ENCODE measurements at regions not wholly inside any gene's neighbourhood (a gene's known extent, or its start where the extent isn't known, plus 50 kb on each side); places are given as distances from the start of the nearest gene placed in this dataset.

- TF ChIP-seq, protein P1, sequence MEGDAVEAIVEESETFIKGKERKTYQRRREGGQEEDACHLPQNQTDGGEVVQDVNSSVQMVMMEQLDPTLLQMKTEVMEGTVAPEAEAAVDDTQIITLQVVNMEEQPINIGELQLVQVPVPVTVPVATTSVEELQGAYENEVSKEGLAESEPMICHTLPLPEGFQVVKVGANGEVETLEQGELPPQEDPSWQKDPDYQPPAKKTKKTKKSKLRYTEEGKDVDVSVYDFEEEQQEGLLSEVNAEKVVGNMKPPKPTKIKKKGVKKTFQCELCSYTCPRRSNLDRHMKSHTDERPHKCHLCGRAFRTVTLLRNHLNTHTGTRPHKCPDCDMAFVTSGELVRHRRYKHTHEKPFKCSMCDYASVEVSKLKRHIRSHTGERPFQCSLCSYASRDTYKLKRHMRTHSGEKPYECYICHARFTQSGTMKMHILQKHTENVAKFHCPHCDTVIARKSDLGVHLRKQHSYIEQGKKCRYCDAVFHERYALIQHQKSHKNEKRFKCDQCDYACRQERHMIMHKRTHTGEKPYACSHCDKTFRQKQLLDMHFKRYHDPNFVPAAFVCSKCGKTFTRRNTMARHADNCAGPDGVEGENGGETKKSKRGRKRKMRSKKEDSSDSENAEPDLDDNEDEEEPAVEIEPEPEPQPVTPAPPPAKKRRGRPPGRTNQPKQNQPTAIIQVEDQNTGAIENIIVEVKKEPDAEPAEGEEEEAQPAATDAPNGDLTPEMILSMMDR (IDR thresholded peaks at IDR 0.05): no peak
- TF ChIP-seq EZH2 (IDR thresholded peaks at IDR 0.05) (no peak), EZH2phosphoT487 (IDR thresholded peaks at IDR 0.05) (no peak)
- Histone ChIP-seq H3K4me3 (no peak overlapping the region), H3F3A (ENCODE audit: low read depth) (no peaks in the 10 kb centered on the region), H3K27ac (no peak overlapping the region), H3K36me3 (no peaks in the 10 kb centered on the region), H3K27me3 (no peaks in the 10 kb centered on the region), H3K9ac (no peak overlapping the region), H3K4me1 (peaks cover 4% of the 10 kb centered on the region), H2AFZ (replicated peaks) (no peak overlapping the region), H4K20me1 (ENCODE audit: low read depth) (no peaks in the 10 kb centered on the region), H3K9me3 (ENCODE audit: low read depth) (no peaks in the 10 kb centered on the region), H3K4me2 (no peak overlapping the region), H3K79me2 (ENCODE audit: low read depth) (no peaks in the 10 kb centered on the region)
- no peak for DNase-seq (ENCODE audit: low spot score)
- Mint-ChIP-seq H3K27ac (no peak overlapping the region), H3K4me3 (no peak overlapping the region), H3K9me3 (no peaks in the 10 kb centered on the region), H3K27me3 (ENCODE audit: insufficient read depth, low read depth) (peaks cover 4% of the 10 kb centered on the region), H3K36me3 (no peaks in the 10 kb centered on the region), H3K4me1 (no peaks in the 10 kb centered on the region)
Measured at GRCh38 chr9:109609060-109609459, 111.0 kb upstream of the PTPN3 start.

DNA sequence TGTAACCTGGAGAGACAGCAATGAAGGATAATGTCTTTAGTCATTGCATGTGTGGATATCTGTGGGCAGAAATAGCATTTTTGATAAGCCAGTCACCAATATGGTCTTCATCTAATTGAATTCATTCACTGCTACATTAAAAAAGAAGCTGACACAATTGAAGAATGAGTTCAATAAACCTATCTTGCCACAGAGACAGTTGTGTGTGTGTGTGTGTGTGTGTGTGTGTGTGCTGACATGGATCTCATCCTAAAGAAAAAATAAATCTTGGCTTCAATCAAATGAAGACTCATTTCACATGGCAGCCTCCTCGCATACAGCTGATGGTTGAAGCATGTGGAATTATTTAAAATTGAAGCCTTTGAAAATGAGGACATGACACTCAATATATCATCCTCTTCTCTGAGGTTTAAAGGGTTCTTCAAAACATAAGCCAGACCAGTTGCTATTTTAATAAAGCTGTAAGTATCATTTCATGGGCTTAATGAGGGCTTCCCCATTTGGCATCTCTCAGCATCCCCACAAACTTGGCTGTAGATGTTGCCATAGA is 118.5 kb upstream of the PTPN3 start:
- H3K4me1 Mint-ChIP-seq: no peaks in the 10 kb centered on the region
- no peak overlapping the region for H3K4me2 ChIP-seq
- H3K9me3 Mint-ChIP-seq: no peaks in the 10 kb centered on the region
- H3K4me1 ChIP-seq: no peaks in the 10 kb centered on the region
- H3K9me3 ChIP-seq (ENCODE audit: low read depth): no peaks in the 10 kb centered on the region
- H4K20me1 ChIP-seq (ENCODE audit: low read depth): no peaks in the 10 kb centered on the region
- peaks cover 1% of the 10 kb centered on the region for H3K36me3 Mint-ChIP-seq
- no peak overlapping the region for H3K27ac ChIP-seq
- no peaks in the 10 kb centered on the region for H3K79me2 ChIP-seq (ENCODE audit: low read depth)
- peaks cover 4% of the 10 kb centered on the region for H3K27me3 Mint-ChIP-seq (ENCODE audit: insufficient read depth, low read depth)
- H3K36me3 ChIP-seq: no peaks in the 10 kb centered on the region
- no peak overlapping the region for H3K4me3 ChIP-seq
- H3K27ac Mint-ChIP-seq: no peak overlapping the region
- H3F3A ChIP-seq (ENCODE audit: low read depth): no peaks in the 10 kb centered on the region
- H2AFZ ChIP-seq (replicated peaks): no peak overlapping the region
- DNase-seq (ENCODE audit: low spot score): no peak
- H3K27me3 ChIP-seq: no peaks in the 10 kb centered on the region
- no peak overlapping the region for H3K9ac ChIP-seq
- no peak overlapping the region for H3K4me3 Mint-ChIP-seq
- TF ChIP-seq EZH2phosphoT487 (IDR thresholded peaks at IDR 0.05) (no peak), EZH2 (IDR thresholded peaks at IDR 0.05) (no peak)
- TF ChIP-seq, protein P1 (IDR thresholded peaks at IDR 0.05): no peak

DNA sequence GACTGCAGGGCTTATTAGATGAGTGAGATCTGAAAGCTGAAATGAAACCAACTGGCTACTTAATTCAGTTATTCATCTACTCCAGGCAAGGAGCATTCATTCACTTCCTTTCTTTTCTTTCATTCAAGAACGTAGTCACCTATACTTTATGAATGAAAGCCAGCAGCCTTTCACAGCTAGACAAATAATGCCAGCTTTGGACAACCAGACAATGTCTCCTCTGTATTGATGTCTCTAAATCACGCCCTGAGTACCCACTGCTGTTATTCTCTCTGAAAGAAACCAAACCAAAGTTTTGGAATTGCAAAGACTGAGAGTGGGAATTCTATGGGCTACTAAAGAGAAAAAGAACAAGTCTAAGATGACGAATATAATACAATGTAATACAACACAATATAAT is 121.2 kb upstream of the PTPN3 start:
- TF ChIP-seq, protein P1 (IDR thresholded peaks at IDR 0.05): no peak
- TF ChIP-seq EZH2phosphoT487 (IDR thresholded peaks at IDR 0.05) (no peak), EZH2 (IDR thresholded peaks at IDR 0.05) (no peak)
- H3K79me2 ChIP-seq (ENCODE audit: low read depth): no peaks in the 10 kb centered on the region
- no peak for DNase-seq (ENCODE audit: low spot score)
- Mint-ChIP-seq H3K27me3 (ENCODE audit: insufficient read depth, low read depth) (peaks cover 2% of the 10 kb centered on the region), H3K9me3 (no peaks in the 10 kb centered on the region), H3K4me1 (no peaks in the 10 kb centered on the region), H3K4me3 (no peak overlapping the region), H3K36me3 (peaks cover under 1% of the 10 kb centered on the region), H3K27ac (no peak overlapping the region)
- no peak overlapping the region for H3K27ac ChIP-seq
- H3K9me3 ChIP-seq (ENCODE audit: low read depth): no peaks in the 10 kb centered on the region
- H3K4me1 ChIP-seq: no peaks in the 10 kb centered on the region
- H3F3A ChIP-seq (ENCODE audit: low read depth): no peaks in the 10 kb centered on the region
- H3K36me3 ChIP-seq: no peaks in the 10 kb centered on the region
- H3K4me3 ChIP-seq: no peak overlapping the region
- no peak overlapping the region for H2AFZ ChIP-seq (replicated peaks)
- H3K4me2 ChIP-seq: no peak overlapping the region
- no peaks in the 10 kb centered on the region for H3K27me3 ChIP-seq
- H3K9ac ChIP-seq: no peak overlapping the region
- H4K20me1 ChIP-seq (ENCODE audit: low read depth): no peaks in the 10 kb centered on the region

All from neural progenitor cell (in vitro differentiated cells).